ENCODE measurements at regions not wholly inside any gene's neighbourhood (a gene's known extent, or its start where the extent isn't known, plus 50 kb on each side); places are given as distances from the start of the nearest gene placed in this dataset.

DNA sequence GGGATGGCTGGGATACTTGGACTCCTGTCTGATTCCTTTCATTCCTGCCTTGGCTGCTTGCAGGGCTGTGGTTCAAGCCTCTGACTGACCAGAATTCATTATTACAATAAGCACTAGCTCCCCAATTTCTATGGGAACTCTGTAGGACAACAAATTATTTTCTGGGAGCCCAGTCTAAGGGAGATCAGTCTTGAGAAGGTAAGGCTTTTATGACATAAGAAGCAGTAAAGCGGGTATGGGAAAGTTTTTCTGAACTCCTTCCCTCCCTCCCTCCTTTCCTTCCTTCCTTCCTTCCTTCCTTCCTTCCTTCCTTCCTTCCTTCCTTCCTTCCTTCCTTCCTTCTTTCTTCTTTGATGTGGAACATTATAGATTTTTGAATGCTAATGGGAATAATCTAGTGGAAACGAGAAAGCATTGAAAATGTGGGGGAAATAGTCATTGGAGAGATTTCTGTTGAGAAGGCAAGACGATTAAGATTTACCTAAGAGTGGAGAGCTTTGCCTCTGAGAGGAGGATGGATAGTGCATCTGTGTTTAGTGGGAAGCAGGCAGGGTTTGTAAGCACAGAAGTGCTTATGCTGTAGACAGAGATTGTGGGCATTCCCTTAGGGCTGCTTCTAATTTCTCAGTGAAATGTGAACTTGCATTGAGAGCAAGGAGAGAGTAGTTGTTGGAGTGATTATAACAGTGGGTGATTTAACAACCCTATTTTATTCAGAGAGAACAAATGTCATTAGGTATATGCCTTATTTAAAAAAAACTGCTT lies 201.5 kb downstream of the DNAJB9 start:
- TF ChIP-seq RAD21 (IDR thresholded peaks at IDR 0.05; ENCODE audit: insufficient read depth, low read depth, low read length) (no peak), POLR2AphosphoS5 (IDR thresholded peaks at IDR 0.05; ENCODE audit: low read length) (no peak), IRF4 (IDR thresholded peaks at IDR 0.05; ENCODE audit: low read depth, low read length) (no peak), GABPA (IDR thresholded peaks at IDR 0.05; ENCODE audit: low read depth) (no peak), CTCF (IDR thresholded peaks at IDR 0.05 in 2 of 3, conservative IDR thresholded peaks at IDR 0.05 in 1 of 3; ENCODE audit: control insufficient read depth in 2 of 3, extremely low read depth in 1 of 3, insufficient read depth in 1 of 3, low read depth in 3 of 3, low read length in 3 of 3) (no peak), MYC (IDR thresholded peaks at IDR 0.05; ENCODE audit: insufficient read depth, insufficient read length, insufficient replicate concordance, low read length, severe bottlenecking) (no peak), SPI1 (IDR thresholded peaks at IDR 0.05; ENCODE audit: borderline replicate concordance, insufficient read depth, low read depth, low read length) (no peak), ASH2L (IDR thresholded peaks at IDR 0.05; ENCODE audit: borderline replicate concordance, low read depth) (no peak), BCLAF1 (IDR thresholded peaks at IDR 0.05) (no peak), BACH1 (IDR thresholded peaks at IDR 0.05; ENCODE audit: borderline replicate concordance) (no peak), RFX5 (IDR thresholded peaks at IDR 0.05; ENCODE audit: low read depth, low read length) (no peak), SMC3 (IDR thresholded peaks at IDR 0.05; ENCODE audit: borderline replicate concordance, low read length) (no peak)
- TF ChIP-seq, protein P1, sequence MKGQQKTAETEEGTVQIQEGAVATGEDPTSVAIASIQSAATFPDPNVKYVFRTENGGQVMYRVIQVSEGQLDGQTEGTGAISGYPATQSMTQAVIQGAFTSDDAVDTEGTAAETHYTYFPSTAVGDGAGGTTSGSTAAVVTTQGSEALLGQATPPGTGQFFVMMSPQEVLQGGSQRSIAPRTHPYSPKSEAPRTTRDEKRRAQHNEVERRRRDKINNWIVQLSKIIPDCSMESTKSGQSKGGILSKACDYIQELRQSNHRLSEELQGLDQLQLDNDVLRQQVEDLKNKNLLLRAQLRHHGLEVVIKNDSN (IDR thresholded peaks at IDR 0.05; ENCODE audit: borderline replicate concordance, extremely low read length, insufficient read depth, low read depth, low read length): no peak
